GM23248 (cell line): ENCODE measurements at regions not wholly inside any gene's neighbourhood (a gene's known extent, or its start where the extent isn't known, plus 50 kb on each side); places are given as distances from the start of the nearest gene placed in this dataset.

Experiments
- DNase-seq: peaks from one replicate; pipeline ENCODE4 v3.0.0-alpha.2; 2015
- H2AFZ ChIP-seq: fragments of 200-600 bp; sonication (generic); 2 replicates; pipeline ENCODE4 v1.6.1; 2016; ENCODE audit warnings: antibody characterized with exemption
- H3F3A ChIP-seq: fragments of 200-600 bp; sonication (generic); 2 replicates; pipeline ENCODE4 v1.6.1; 2016; ENCODE audit warnings: mild to moderate bottlenecking, antibody characterized with exemption, mixed run types; ENCODE audit not compliant: insufficient read depth
- H3K27ac ChIP-seq: fragments of 200-600 bp; sonication (generic); 2 replicates; pipeline ENCODE4 v1.5.1; 2016; ENCODE audit warnings: mild to moderate bottlenecking
- H3K27me3 ChIP-seq: fragments of 200-600 bp; sonication (generic); replicated peaks from 2 replicates; pipeline ENCODE4 v1.6.1; 2016; ENCODE audit warnings: mild to moderate bottlenecking; ENCODE audit not compliant: insufficient read depth
- H3K36me3 ChIP-seq: fragments of 200-600 bp; sonication (generic); 2 replicates; pipeline ENCODE4 v1.6.1; 2016; ENCODE audit warnings: low read depth, mild to moderate bottlenecking
- H3K4me1 ChIP-seq: fragments of 200-600 bp; sonication (generic); 2 replicates; pipeline ENCODE4 v1.6.1; 2016; ENCODE audit warnings: mild to moderate bottlenecking; ENCODE audit not compliant: insufficient read depth
- H3K4me2 ChIP-seq: fragments of 200-600 bp; sonication (generic); one replicate; pipeline ENCODE4 v1.6.1; 2016; ENCODE audit warnings: mild to moderate bottlenecking; ENCODE audit not compliant: unreplicated experiment
- H3K4me3 ChIP-seq: fragments of 200-600 bp; sonication (generic); 2 replicates; pipeline ENCODE4 v1.5.1; 2016; ENCODE audit warnings: mild to moderate bottlenecking
- H3K79me2 ChIP-seq: fragments of 200-600 bp; sonication (generic); 2 replicates; pipeline ENCODE4 v1.6.1; 2016; ENCODE audit warnings: mild to moderate bottlenecking; ENCODE audit not compliant: insufficient read depth
- H3K9ac ChIP-seq: fragments of 200-600 bp; sonication (generic); 2 replicates; pipeline ENCODE4 v1.6.1; 2016; ENCODE audit warnings: mild to moderate bottlenecking
- H3K9me2 ChIP-seq: fragments of 200-600 bp; sonication (generic); 2 replicates; pipeline ENCODE4 v1.6.1; 2016; ENCODE audit warnings: mixed run types, mild to moderate bottlenecking, moderate library complexity; ENCODE audit not compliant: insufficient read depth
- H3K9me3 ChIP-seq: fragments of 200-600 bp; sonication (generic); one replicate; pipeline ENCODE4 v1.6.1; 2017; ENCODE audit warnings: low read depth
- H4K20me1 ChIP-seq: fragments of 200-600 bp; sonication (generic); 2 replicates; pipeline ENCODE4 v1.6.0; 2016; ENCODE audit not compliant: insufficient read depth
- EZH2 ChIP-seq: fragments of 200-600 bp; sonication (generic); IDR thresholded peaks from 2 replicates; pipeline ENCODE4 v1.6.1; 2018; ENCODE audit warnings: antibody characterized with exemption, mild to moderate bottlenecking; ENCODE audit not compliant: insufficient read depth, poor library complexity, severe bottlenecking
- EZH2phosphoT487 ChIP-seq: fragments of 200-600 bp; sonication (generic); IDR thresholded peaks from 2 replicates; pipeline ENCODE4 v1.6.1; 2018; ENCODE audit warnings: antibody characterized with exemption, moderate library complexity, mild to moderate bottlenecking, low read depth; ENCODE audit not compliant: insufficient read depth
- WGBS, 2 experiments: methylation state at CpG; one replicate each; pipeline ENCODE4 v1.1.6; 2015 to 2017; ENCODE audit warnings: low lambda C conversion rate in 2 of 2, low coverage in 1 of 2; ENCODE audit errors: missing lambda C conversion rate in 2 of 2; 5-methylcytosine and 5-hydroxymethylcytosine counted together
- in situ Hi-C: fragments of 300-500 bp; cut with MboI; formaldehyde crosslinking; loops from 2 replicates; pipeline ENCODE4 v1.15.0; 2020

- H3K4me3 ChIP-seq = no peak overlapping the region
- no peak overlapping the region for H3K27ac ChIP-seq
- H3K9me3 ChIP-seq = no peaks in the 10 kb centered on the region
- TF ChIP-seq EZH2phosphoT487 (no peak), EZH2 (no peak)
- WGBS, 2 experiments = 70% methylated on average over 4 of the region's 4 CpGs
- H3F3A ChIP-seq = no peaks in the 10 kb centered on the region
- H4K20me1 ChIP-seq = no peaks in the 10 kb centered on the region
- H3K27me3 ChIP-seq = no peaks in the 10 kb centered on the region
- H3K4me1 ChIP-seq = no peaks in the 10 kb centered on the region; the same call in 1 of the 2 replicates
- in situ Hi-C loops = no loop called here
- H3K79me2 ChIP-seq = no peaks in the 10 kb centered on the region
- H2AFZ ChIP-seq = no peak overlapping the region
- H3K36me3 ChIP-seq = no peaks in the 10 kb centered on the region
- DNase-seq = no peak
- no peak overlapping the region for H3K4me2 ChIP-seq
- no peak overlapping the region for H3K9ac ChIP-seq
- H3K9me2 ChIP-seq = no peaks in the 10 kb centered on the region
These were observed 182.3 kb upstream of the PHACTR1 start for GRCh38 chr6:12534069-12534853.

DNA sequence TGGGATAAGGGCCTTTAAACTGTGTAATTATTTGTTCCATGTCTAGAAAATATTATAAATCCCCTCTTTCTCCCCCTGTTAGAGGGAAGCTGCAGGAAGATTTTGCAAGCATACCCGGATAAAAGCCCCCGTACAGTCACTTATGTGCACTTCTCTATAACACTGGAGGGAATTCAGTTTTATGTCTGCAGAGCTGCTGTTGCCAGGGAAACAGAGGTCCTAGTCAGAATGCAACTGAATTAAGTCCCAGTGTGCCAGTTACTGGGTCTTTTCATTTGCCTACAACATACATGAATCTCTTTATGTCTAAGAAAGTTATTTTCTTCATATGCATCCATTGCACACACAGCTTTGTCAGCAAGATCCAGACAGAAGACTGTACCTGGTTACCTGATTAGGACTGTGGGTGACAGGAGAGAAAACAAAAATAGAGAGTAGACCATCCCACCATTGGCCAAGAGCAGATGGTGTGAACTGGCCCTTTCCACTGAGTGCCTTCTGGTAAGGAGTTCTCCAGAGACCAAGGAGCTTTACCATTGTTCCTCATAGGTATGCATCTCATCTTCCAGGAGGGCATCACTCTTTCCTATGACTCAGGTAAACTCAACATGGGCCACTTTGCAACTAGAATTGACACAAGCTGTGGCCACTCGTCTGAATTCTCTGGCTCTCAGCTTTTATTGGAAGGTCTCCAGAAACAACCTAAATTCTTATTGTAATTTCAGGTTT is 180.8 kb upstream of the PHACTR1 start:
- 71 to 77% methylated on average over 3 of the region's 3 CpGs for WGBS, 2 experiments
- H3K9me3 ChIP-seq = no peaks in the 10 kb centered on the region
- no peaks in the 10 kb centered on the region for H3F3A ChIP-seq
- H3K9ac ChIP-seq = no peak overlapping the region
- no peaks in the 10 kb centered on the region for H3K36me3 ChIP-seq
- in situ Hi-C loops = no loop called here
- no peak overlapping the region for H3K4me2 ChIP-seq
- no peaks in the 10 kb centered on the region; the same call in 1 of the 2 replicates for H3K4me1 ChIP-seq
- no peaks in the 10 kb centered on the region for H3K27me3 ChIP-seq
- no peak overlapping the region for H3K4me3 ChIP-seq
- no peak for TF ChIP-seq EZH2phosphoT487
- no peak for TF ChIP-seq EZH2
- no peaks in the 10 kb centered on the region for H4K20me1 ChIP-seq
- H2AFZ ChIP-seq = no peak overlapping the region
- no peaks in the 10 kb centered on the region for H3K9me2 ChIP-seq
- DNase-seq = no peak
- no peaks in the 10 kb centered on the region for H3K79me2 ChIP-seq
- H3K27ac ChIP-seq = no peak overlapping the region

GRCh38 chr6:12536416-12536815 is 180.2 kb upstream of the PHACTR1 start:
- Histone ChIP-seq H3K4me3 (no peak overlapping the region), H3K27ac (no peak overlapping the region), H3K9me3 (no peaks in the 10 kb centered on the region), H3K4me2 (no peak overlapping the region), H3F3A (no peaks in the 10 kb centered on the region), H3K9ac (no peak overlapping the region), H3K79me2 (no peaks in the 10 kb centered on the region), H3K36me3 (no peaks in the 10 kb centered on the region), H4K20me1 (no peaks in the 10 kb centered on the region), H3K9me2 (no peaks in the 10 kb centered on the region), H3K4me1 (no peaks in the 10 kb centered on the region; the same call in 1 of the 2 replicates), H3K27me3 (no peaks in the 10 kb centered on the region), H2AFZ (no peak overlapping the region)
- no peak for TF ChIP-seq EZH2
- TF ChIP-seq EZH2phosphoT487 = no peak
- in situ Hi-C loops = no loop called here
- 85% methylated on average over 5 of the region's 5 CpGs for WGBS, 2 experiments
- DNase-seq = no peak

GRCh38 chr6:12537389-12537788 is 179.2 kb upstream of the PHACTR1 start:
- Histone ChIP-seq H3K9me2 (no peaks in the 10 kb centered on the region), H3F3A (no peaks in the 10 kb centered on the region), H3K4me1 (no peaks in the 10 kb centered on the region; the same call in 1 of the 2 replicates), H3K27me3 (no peaks in the 10 kb centered on the region), H2AFZ (no peak overlapping the region), H3K79me2 (no peaks in the 10 kb centered on the region), H3K36me3 (no peaks in the 10 kb centered on the region), H4K20me1 (no peaks in the 10 kb centered on the region), H3K4me3 (no peak overlapping the region), H3K9me3 (no peaks in the 10 kb centered on the region), H3K27ac (no peak overlapping the region), H3K9ac (no peak overlapping the region), H3K4me2 (no peak overlapping the region)
- DNase-seq = no peak
- 59 to 70% methylated on average over 5 of the region's 5 CpGs for WGBS, 2 experiments
- TF ChIP-seq EZH2 (no peak), EZH2phosphoT487 (no peak)
- in situ Hi-C loops = no loop called here
